ENCODE measurements at regions not wholly inside any gene's neighbourhood (a gene's known extent, or its start where the extent isn't known, plus 50 kb on each side); places are given as distances from the start of the nearest gene placed in this dataset.

GRCh38 chr1:81606656-81607055 is 194.1 kb upstream of the ADGRL2 start:
- H3K36me3 ChIP-seq (ENCODE audit: insufficient read depth, low read length), result no peaks in the 10 kb centered on the region
- no peaks in the 10 kb centered on the region for H3K79me2 ChIP-seq (ENCODE audit: insufficient read depth, low read length)
- no peaks in the 10 kb centered on the region for H3K27me3 ChIP-seq (ENCODE audit: insufficient read depth, low read length)
- H3K27ac ChIP-seq (ENCODE audit: low read depth, low read length, poor library complexity, severe bottlenecking), result no peak overlapping the region
- no peaks in the 10 kb centered on the region for H4K20me1 ChIP-seq (ENCODE audit: insufficient read depth, low read length)
- no peaks in the 10 kb centered on the region for H3F3A ChIP-seq (ENCODE audit: insufficient read depth, low read length)
- no peak overlapping the region for H3K4me3 ChIP-seq (ENCODE audit: low read depth, low read length, poor library complexity, severe bottlenecking)
- H3K4me2 ChIP-seq (ENCODE audit: low read length), result no peak overlapping the region
- H3K4me1 ChIP-seq (ENCODE audit: insufficient read depth, low read length, severe bottlenecking), result no peaks in the 10 kb centered on the region
- H3K9me3 ChIP-seq (ENCODE audit: low read length), result no peaks in the 10 kb centered on the region
- TF ChIP-seq EZH2 (IDR thresholded peaks at IDR 0.05; ENCODE audit: borderline replicate concordance, low read length) (no peak), CTCF (IDR thresholded peaks at IDR 0.05; ENCODE audit: low read length) (no peak)
- no peaks in the 10 kb centered on the region for H3K9me2 ChIP-seq (ENCODE audit: low read depth, low read length)
- H2AFZ ChIP-seq (ENCODE audit: low read length), result no peak overlapping the region
- H3K9ac ChIP-seq (ENCODE audit: low read length), result no peak overlapping the region

GRCh38 chr1:81605023-81605422 is 195.7 kb upstream of the ADGRL2 start:
- Histone ChIP-seq H3K4me1 (ENCODE audit: insufficient read depth, low read length, severe bottlenecking) (no peaks in the 10 kb centered on the region), H3K36me3 (ENCODE audit: insufficient read depth, low read length) (no peaks in the 10 kb centered on the region), H3K79me2 (ENCODE audit: insufficient read depth, low read length) (no peaks in the 10 kb centered on the region), H3K4me3 (ENCODE audit: low read depth, low read length, poor library complexity, severe bottlenecking) (no peak overlapping the region), H3K27me3 (ENCODE audit: insufficient read depth, low read length) (no peaks in the 10 kb centered on the region), H3F3A (ENCODE audit: insufficient read depth, low read length) (no peaks in the 10 kb centered on the region), H4K20me1 (ENCODE audit: insufficient read depth, low read length) (no peaks in the 10 kb centered on the region), H3K9ac (ENCODE audit: low read length) (no peak overlapping the region), H2AFZ (ENCODE audit: low read length) (no peak overlapping the region), H3K9me3 (ENCODE audit: low read length) (no peaks in the 10 kb centered on the region), H3K9me2 (ENCODE audit: low read depth, low read length) (no peaks in the 10 kb centered on the region), H3K27ac (ENCODE audit: low read depth, low read length, poor library complexity, severe bottlenecking) (no peak overlapping the region), H3K4me2 (ENCODE audit: low read length) (no peak overlapping the region)
- TF ChIP-seq EZH2 (IDR thresholded peaks at IDR 0.05; ENCODE audit: borderline replicate concordance, low read length) (no peak), CTCF (IDR thresholded peaks at IDR 0.05; ENCODE audit: low read length) (no peak)

- Histone ChIP-seq H3K27ac (ENCODE audit: low read depth, low read length, poor library complexity, severe bottlenecking) (no peak overlapping the region), H3K36me3 (ENCODE audit: insufficient read depth, low read length) (no peaks in the 10 kb centered on the region), H3K4me2 (ENCODE audit: low read length) (no peak overlapping the region), H3K9me3 (ENCODE audit: low read length) (no peaks in the 10 kb centered on the region), H3K9me2 (ENCODE audit: low read depth, low read length) (no peaks in the 10 kb centered on the region), H3K9ac (ENCODE audit: low read length) (no peak overlapping the region), H3F3A (ENCODE audit: insufficient read depth, low read length) (no peaks in the 10 kb centered on the region), H2AFZ (ENCODE audit: low read length) (no peak overlapping the region), H3K4me1 (ENCODE audit: insufficient read depth, low read length, severe bottlenecking) (no peaks in the 10 kb centered on the region), H4K20me1 (ENCODE audit: insufficient read depth, low read length) (no peaks in the 10 kb centered on the region), H3K79me2 (ENCODE audit: insufficient read depth, low read length) (no peaks in the 10 kb centered on the region), H3K27me3 (ENCODE audit: insufficient read depth, low read length) (no peaks in the 10 kb centered on the region), H3K4me3 (ENCODE audit: low read depth, low read length, poor library complexity, severe bottlenecking) (no peak overlapping the region)
- TF ChIP-seq EZH2 (IDR thresholded peaks at IDR 0.05; ENCODE audit: borderline replicate concordance, low read length) (no peak), CTCF (IDR thresholded peaks at IDR 0.05; ENCODE audit: low read length) (no peak)
Measured at GRCh38 chr1:81600878-81601622, 199.7 kb upstream of the ADGRL2 start.
